ENCODE measurements at regions not wholly inside any gene's neighbourhood (a gene's known extent, or its start where the extent isn't known, plus 50 kb on each side); places are given as distances from the start of the nearest gene placed in this dataset.

- no peak for TF ChIP-seq TCF7L2 (IDR thresholded peaks at IDR 0.05; ENCODE audit: borderline replicate concordance, extremely low read depth, insufficient read depth, insufficient read length)
- TF ChIP-seq, protein P1, sequence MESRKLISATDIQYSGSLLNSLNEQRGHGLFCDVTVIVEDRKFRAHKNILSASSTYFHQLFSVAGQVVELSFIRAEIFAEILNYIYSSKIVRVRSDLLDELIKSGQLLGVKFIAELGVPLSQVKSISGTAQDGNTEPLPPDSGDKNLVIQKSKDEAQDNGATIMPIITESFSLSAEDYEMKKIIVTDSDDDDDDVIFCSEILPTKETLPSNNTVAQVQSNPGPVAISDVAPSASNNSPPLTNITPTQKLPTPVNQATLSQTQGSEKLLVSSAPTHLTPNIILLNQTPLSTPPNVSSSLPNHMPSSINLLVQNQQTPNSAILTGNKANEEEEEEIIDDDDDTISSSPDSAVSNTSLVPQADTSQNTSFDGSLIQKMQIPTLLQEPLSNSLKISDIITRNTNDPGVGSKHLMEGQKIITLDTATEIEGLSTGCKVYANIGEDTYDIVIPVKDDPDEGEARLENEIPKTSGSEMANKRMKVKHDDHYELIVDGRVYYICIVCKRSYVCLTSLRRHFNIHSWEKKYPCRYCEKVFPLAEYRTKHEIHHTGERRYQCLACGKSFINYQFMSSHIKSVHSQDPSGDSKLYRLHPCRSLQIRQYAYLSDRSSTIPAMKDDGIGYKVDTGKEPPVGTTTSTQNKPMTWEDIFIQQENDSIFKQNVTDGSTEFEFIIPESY (IDR thresholded peaks at IDR 0.05; ENCODE audit: extremely low read depth, insufficient replicate concordance, low read length): no peak
- TF ChIP-seq FOSL1 (IDR thresholded peaks at IDR 0.05; ENCODE audit: low read depth): no peak
- TF ChIP-seq ELF1 (IDR thresholded peaks at IDR 0.05; ENCODE audit: borderline replicate concordance, low read depth): no peak
- TF ChIP-seq ATF3 (IDR thresholded peaks at IDR 0.05): no peak
- no peak for TF ChIP-seq SIN3A (IDR thresholded peaks at IDR 0.05; ENCODE audit: low read depth)
These were observed 121.8 kb upstream of the CNTLN start (continued) for GRCh38 chr9:17013010-17013409.

DNA sequence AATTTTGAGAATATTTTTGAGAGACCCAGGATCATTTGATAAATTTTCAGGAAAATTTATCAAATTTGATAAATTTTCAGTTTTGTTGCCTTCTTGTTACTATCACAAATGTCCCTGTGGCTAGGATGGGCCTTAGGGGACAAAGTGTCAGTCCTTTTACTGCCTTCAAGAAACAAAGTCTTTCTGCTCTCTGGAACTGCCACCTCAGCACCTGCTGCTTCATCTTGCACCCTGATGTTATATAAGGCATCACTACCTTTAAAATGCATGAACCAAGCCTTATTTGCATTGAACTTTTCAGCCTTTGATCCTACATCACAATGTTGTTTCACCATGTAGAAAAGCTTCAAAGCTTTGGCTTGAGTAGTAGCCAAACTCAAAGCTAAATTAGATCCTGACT, 123.0 kb upstream of the CNTLN start:
- Histone ChIP-seq H3K36me3 (ENCODE audit: control insufficient read depth in 1 of 2, insufficient read depth in 2 of 2, low read length in 2 of 2) (no peaks in the 10 kb centered on the region), H2AFZ (ENCODE audit: low read depth, low read length, poor library complexity, severe bottlenecking) (no peak overlapping the region), H3K4me1 (ENCODE audit: control insufficient read depth in 1 of 2, insufficient read depth in 2 of 2, low read length in 2 of 2) (no peaks in the 10 kb centered on the region), H3K9me3 (ENCODE audit: control insufficient read depth in 1 of 2, insufficient read depth in 1 of 2, low read depth in 1 of 2, low read length in 2 of 2) (no peaks in the 10 kb centered on the region), H3K27ac (ENCODE audit: low read depth, low read length) (no peak overlapping the region), H3K27me3 (ENCODE audit: insufficient read depth, low read length) (no peaks in the 10 kb centered on the region; the same call in 1 of the 2 replicates), H3K9ac (ENCODE audit: low read length) (no peak overlapping the region), H3K4me3 (replicated peaks in 1 of 2; ENCODE audit: low read depth in 1 of 2, low read length in 2 of 2) (no peak overlapping the region), H3K9me2 (ENCODE audit: insufficient read depth) (no peaks in the 10 kb centered on the region), H4K20me1 (ENCODE audit: insufficient read depth) (no peaks in the 10 kb centered on the region), H3K79me2 (ENCODE audit: insufficient read depth, low read length) (no peaks in the 10 kb centered on the region), H3K4me2 (ENCODE audit: low read length) (no peak overlapping the region)
- no peak for DNase-seq (ENCODE audit: low read depth, low spot score)
- TF ChIP-seq SIN3A (IDR thresholded peaks at IDR 0.05; ENCODE audit: low read depth) (no peak), POLR2AphosphoS5 (IDR thresholded peaks at IDR 0.05; ENCODE audit: low read depth, low read length) (no peak), ATF3 (IDR thresholded peaks at IDR 0.05) (no peak), EZH2phosphoT487 (IDR thresholded peaks at IDR 0.05; ENCODE audit: borderline replicate concordance) (no peak), CEBPB (IDR thresholded peaks at IDR 0.05; ENCODE audit: low read depth) (no peak), TCF7L2 (IDR thresholded peaks at IDR 0.05; ENCODE audit: borderline replicate concordance, extremely low read depth, insufficient read depth, insufficient read length) (no peak), POLR2A (IDR thresholded peaks at IDR 0.05; ENCODE audit: borderline replicate concordance, extremely low read depth, insufficient read depth, insufficient read length) (no peak), EGR1 (IDR thresholded peaks at IDR 0.05; ENCODE audit: low read depth) (no peak)
- intact Hi-C loops (cut with micrococcal nuclease): no loop called here
- POLR2A ChIA-PET: no interaction called here
- CTCF ChIA-PET: no interaction called here
- no TSS peak for BruUV-seq (replicated peaks)
- RAD21 ChIA-PET (ENCODE audit: low non-redundant PET in 1 of 2, low total read pairs in 2 of 2, uncharacterized antibody in 2 of 2, unreplicated experiment in 2 of 2): no interaction called here
- ATAC-seq: no peak

All from HCT116 (cell line).